ENCODE measurements at regions not wholly inside any gene's neighbourhood (a gene's known extent, or its start where the extent isn't known, plus 50 kb on each side); places are given as distances from the start of the nearest gene placed in this dataset.

GRCh38 chr9:126113756-126114408 is 212.7 kb upstream of the MVB12B start:
- TF ChIP-seq CTCF (IDR thresholded peaks at IDR 0.05), result no peak
- no peak for TF ChIP-seq POLR2A (IDR thresholded peaks at IDR 0.05)

Measured in right lobe of liver (tissue), 4 donors.